ENCODE measurements at regions not wholly inside any gene's neighbourhood (a gene's known extent, or its start where the extent isn't known, plus 50 kb on each side); places are given as distances from the start of the nearest gene placed in this dataset.

GRCh38 chr7:46143949-46144917, 223.2 kb upstream of the IGFBP3 start:
- DNase-seq (ENCODE audit: low read depth in 1 of 2, low spot score in 1 of 2), result no peak
- no peak for TF ChIP-seq JUND (IDR thresholded peaks at IDR 0.05; ENCODE audit: low read depth)
- in situ Hi-C loops (cut with HindIII; ENCODE audit: low pct_unique_long_range_greater_than_20kb, low sequenced_read_pairs), result no loop called here

- no peak for TF ChIP-seq JUND (IDR thresholded peaks at IDR 0.05; ENCODE audit: low read depth)
- in situ Hi-C loops (cut with HindIII; ENCODE audit: low pct_unique_long_range_greater_than_20kb, low sequenced_read_pairs), result no loop called here
- DNase-seq (ENCODE audit: low read depth in 1 of 2, low spot score in 1 of 2), result no peak
These were observed 222.3 kb upstream of the IGFBP3 start for GRCh38 chr7:46143421-46143820.

- in situ Hi-C loops (cut with HindIII; ENCODE audit: low pct_unique_long_range_greater_than_20kb, low sequenced_read_pairs), result no loop called here
- TF ChIP-seq JUND (IDR thresholded peaks at IDR 0.05; ENCODE audit: low read depth), result peak; percentile 82; the same call in 1 of the 2 replicates
- DNase-seq (ENCODE audit: low read depth in 1 of 2, low spot score in 1 of 2), result peak; percentile 36 to 87
These were observed 218.0 kb upstream of the IGFBP3 start for GRCh38 chr7:46139079-46139478.

- no peak for DNase-seq (ENCODE audit: low read depth in 1 of 2, low spot score in 1 of 2)
- TF ChIP-seq JUND (IDR thresholded peaks at IDR 0.05; ENCODE audit: low read depth), result no peak
- in situ Hi-C loops (cut with HindIII; ENCODE audit: low pct_unique_long_range_greater_than_20kb, low sequenced_read_pairs), result no loop called here
These were observed 216.7 kb upstream of the IGFBP3 start for GRCh38 chr7:46137725-46138124.

GRCh38 chr7:46135557-46135956, 214.5 kb upstream of the IGFBP3 start:
- no peak for TF ChIP-seq JUND (IDR thresholded peaks at IDR 0.05; ENCODE audit: low read depth)
- DNase-seq (ENCODE audit: low read depth in 1 of 2, low spot score in 1 of 2), result no peak
- in situ Hi-C loops (cut with HindIII; ENCODE audit: low pct_unique_long_range_greater_than_20kb, low sequenced_read_pairs), result no loop called here

GRCh38 chr7:46134795-46135194, 213.7 kb upstream of the IGFBP3 start:
- TF ChIP-seq JUND (IDR thresholded peaks at IDR 0.05; ENCODE audit: low read depth), result no peak
- no peak for DNase-seq (ENCODE audit: low read depth in 1 of 2, low spot score in 1 of 2)
- in situ Hi-C loops (cut with HindIII; ENCODE audit: low pct_unique_long_range_greater_than_20kb, low sequenced_read_pairs), result no loop called here

- in situ Hi-C loops (cut with HindIII; ENCODE audit: low pct_unique_long_range_greater_than_20kb, low sequenced_read_pairs), result no loop called here
- no peak for DNase-seq (ENCODE audit: low read depth in 1 of 2, low spot score in 1 of 2)
- TF ChIP-seq JUND (IDR thresholded peaks at IDR 0.05; ENCODE audit: low read depth), result no peak
These were observed 213.3 kb upstream of the IGFBP3 start for GRCh38 chr7:46134385-46134784.

- in situ Hi-C loops (cut with HindIII; ENCODE audit: low pct_unique_long_range_greater_than_20kb, low sequenced_read_pairs), result no loop called here
- no peak for TF ChIP-seq JUND (IDR thresholded peaks at IDR 0.05; ENCODE audit: low read depth)
- DNase-seq (ENCODE audit: low read depth in 1 of 2, low spot score in 1 of 2), result no peak
These were observed 212.7 kb upstream of the IGFBP3 start for GRCh38 chr7:46133751-46134150.

GRCh38 chr7:46133072-46133471, 212.0 kb upstream of the IGFBP3 start:
- no peak for DNase-seq (ENCODE audit: low read depth in 1 of 2, low spot score in 1 of 2)
- in situ Hi-C loops (cut with HindIII; ENCODE audit: low pct_unique_long_range_greater_than_20kb, low sequenced_read_pairs), result no loop called here
- no peak for TF ChIP-seq JUND (IDR thresholded peaks at IDR 0.05; ENCODE audit: low read depth)

GRCh38 chr7:46131916-46132795, 211.1 kb upstream of the IGFBP3 start:
- peak in 1 of 2 experiments; percentile 85 for DNase-seq (ENCODE audit: low read depth in 1 of 2, low spot score in 1 of 2)
- in situ Hi-C loops (cut with HindIII; ENCODE audit: low pct_unique_long_range_greater_than_20kb, low sequenced_read_pairs), result no loop called here
- TF ChIP-seq JUND (IDR thresholded peaks at IDR 0.05; ENCODE audit: low read depth), result no peak

GRCh38 chr7:46129831-46130230, 208.8 kb upstream of the IGFBP3 start:
- in situ Hi-C loops (cut with HindIII; ENCODE audit: low pct_unique_long_range_greater_than_20kb, low sequenced_read_pairs), result no loop called here
- no peak for DNase-seq (ENCODE audit: low read depth in 1 of 2, low spot score in 1 of 2)
- no peak for TF ChIP-seq JUND (IDR thresholded peaks at IDR 0.05; ENCODE audit: low read depth)

GRCh38 chr7:46127814-46128213, 206.7 kb upstream of the IGFBP3 start:
- TF ChIP-seq JUND (IDR thresholded peaks at IDR 0.05; ENCODE audit: low read depth), result no peak
- in situ Hi-C loops (cut with HindIII; ENCODE audit: low pct_unique_long_range_greater_than_20kb, low sequenced_read_pairs), result no loop called here
- no peak for DNase-seq (ENCODE audit: low read depth in 1 of 2, low spot score in 1 of 2)
